OCI-LY3 (cell line): ENCODE measurements at regions not wholly inside any gene's neighbourhood (a gene's known extent, or its start where the extent isn't known, plus 50 kb on each side); places are given as distances from the start of the nearest gene placed in this dataset.

Experiments
- H2AFZ ChIP-seq: fragments of 200-600, 300-600 bp; shearing (Covaris generic); 2 replicates; pipeline ENCODE4 v1.6.0; 2014; ENCODE audit warnings: antibody characterized with exemption, low read depth, low read length
- H3K27ac ChIP-seq: fragments of 200-600, 300-600 bp; sonication (generic); 2 replicates; pipeline ENCODE4 v1.5.1; 2014; ENCODE audit warnings: mild to moderate bottlenecking, low read length, moderate library complexity, mixed read lengths
- H3K27me3 ChIP-seq: fragments of 200-600, 300-600 bp; sonication (generic); 2 replicates; pipeline ENCODE4 v1.6.1; 2014; ENCODE audit warnings: low read depth, low read length, mixed read lengths
- H3K36me3 ChIP-seq: fragments of 200-600, 300-600 bp; sonication (generic); replicated peaks from 2 replicates; pipeline ENCODE3; 2014; ENCODE audit warnings: low read depth, low read length, mixed read lengths
- H3K4me1 ChIP-seq: fragments of 300-600, 200-600 bp; sonication (generic); 2 replicates; pipeline ENCODE4 v1.6.1; 2014; ENCODE audit warnings: low read length, mixed read lengths
- H3K4me2 ChIP-seq: fragments of 200-600, 300-600 bp; sonication (generic); 2 replicates; pipeline ENCODE4 v1.6.1; 2014; ENCODE audit warnings: low read length, mixed read lengths
- H3K4me3 ChIP-seq: fragments of 300-600, 200-600 bp; sonication (generic); 2 replicates; pipeline ENCODE4 v1.5.1; 2014; ENCODE audit warnings: antibody characterized with exemption, mild to moderate bottlenecking, low read length, moderate library complexity
- H3K79me2 ChIP-seq: fragments of 300-600, 200-600 bp; shearing (Covaris generic); 2 replicates; pipeline ENCODE4 v1.6.1; 2014; ENCODE audit warnings: mild to moderate bottlenecking, low read length, mixed read lengths
- H3K9ac ChIP-seq: fragments of 300-600, 200-600 bp; shearing (Covaris generic); 2 replicates; pipeline ENCODE4 v1.6.0; 2014; ENCODE audit warnings: mild to moderate bottlenecking, low read length, moderate library complexity
- H3K9me3 ChIP-seq: fragments of 200-600, 300-600 bp; shearing (Covaris generic); 2 replicates; pipeline ENCODE4 v1.6.1; 2014; ENCODE audit warnings: low read length, mixed read lengths; ENCODE audit not compliant: insufficient read depth
- H4K20me1 ChIP-seq: fragments of 200-600, 300-600 bp; sonication (generic); 2 replicates; pipeline ENCODE4 v1.6.1; 2016; ENCODE audit warnings: low read length, mixed read lengths; ENCODE audit not compliant: insufficient read depth
- CTCF ChIP-seq: fragments of 200-600, 300-600 bp; sonication (generic); IDR thresholded peaks from 2 replicates; pipeline ENCODE4 v1.5.1; 2014; ENCODE audit warnings: antibody characterized with exemption, low read length, low read depth
- EZH2phosphoT487 ChIP-seq: fragments of 200-600 bp; shearing (Covaris generic); IDR thresholded peaks from 2 replicates; pipeline ENCODE4 v1.6.1; 2018; ENCODE audit warnings: antibody characterized with exemption, mixed run types, low read depth

- Histone ChIP-seq H3K27me3 (no peaks in the 10 kb centered on the region), H2AFZ (no peak overlapping the region), H3K4me3 (no peak overlapping the region), H3K79me2 (no peaks in the 10 kb centered on the region), H3K4me1 (no peaks in the 10 kb centered on the region), H3K9me3 (no peaks in the 10 kb centered on the region), H3K27ac (no peak overlapping the region), H4K20me1 (no peaks in the 10 kb centered on the region), H3K9ac (no peak overlapping the region), H3K36me3 (no peaks in the 10 kb centered on the region), H3K4me2 (no peak overlapping the region)
- TF ChIP-seq CTCF (no peak), EZH2phosphoT487 (no peak)
These were observed 163.1 kb downstream of the TTC32 start for GRCh38 chr2:19738707-19739106.

- Histone ChIP-seq H3K79me2 (no peaks in the 10 kb centered on the region), H3K9me3 (no peaks in the 10 kb centered on the region), H3K27me3 (no peaks in the 10 kb centered on the region), H3K4me3 (no peak overlapping the region), H3K9ac (no peak overlapping the region), H3K36me3 (no peaks in the 10 kb centered on the region), H2AFZ (no peak overlapping the region), H3K27ac (no peak overlapping the region), H3K4me1 (no peaks in the 10 kb centered on the region), H4K20me1 (no peaks in the 10 kb centered on the region), H3K4me2 (no peak overlapping the region)
- no peak for TF ChIP-seq CTCF
- no peak for TF ChIP-seq EZH2phosphoT487
These were observed 165.5 kb downstream of the TTC32 start for GRCh38 chr2:19736191-19736831.

- Histone ChIP-seq H3K36me3 (no peaks in the 10 kb centered on the region), H2AFZ (no peak overlapping the region), H3K4me2 (no peak overlapping the region)
These were observed 167.8 kb downstream of the TTC32 start for GRCh38 chr2:19733951-19734425.

GRCh38 chr2:19733390-19733789, 168.4 kb downstream of the TTC32 start:
- peaks cover 11% of the 10 kb centered on the region for H3K4me1 ChIP-seq
- no peak overlapping the region for H3K4me3 ChIP-seq
- no peak for TF ChIP-seq EZH2phosphoT487
- no peak for TF ChIP-seq CTCF
- no peak overlapping the region for H3K9ac ChIP-seq
- no peaks in the 10 kb centered on the region for H3K79me2 ChIP-seq
- H3K4me2 ChIP-seq, result no peak overlapping the region
- H3K27ac ChIP-seq, result no peak overlapping the region
- no peaks in the 10 kb centered on the region for H3K9me3 ChIP-seq
- H3K27me3 ChIP-seq, result no peaks in the 10 kb centered on the region
- no peaks in the 10 kb centered on the region for H3K36me3 ChIP-seq
- H2AFZ ChIP-seq, result no peak overlapping the region
- no peaks in the 10 kb centered on the region for H4K20me1 ChIP-seq

More at GRCh38 chr2:19733951-19734425, 167.8 kb downstream of the TTC32 start:
- H3K9me3 ChIP-seq, result no peaks in the 10 kb centered on the region
- H3K4me3 ChIP-seq, result no peak overlapping the region
- H3K27ac ChIP-seq, result no peak overlapping the region
- H4K20me1 ChIP-seq, result no peaks in the 10 kb centered on the region
- no peak for TF ChIP-seq EZH2phosphoT487
- no peak overlapping the region for H3K9ac ChIP-seq
- H3K4me1 ChIP-seq, result peaks cover 11% of the 10 kb centered on the region
- no peaks in the 10 kb centered on the region for H3K27me3 ChIP-seq
- no peaks in the 10 kb centered on the region for H3K79me2 ChIP-seq
